ENCODE measurements at regions not wholly inside any gene's neighbourhood (a gene's known extent, or its start where the extent isn't known, plus 50 kb on each side); places are given as distances from the start of the nearest gene placed in this dataset.

- DNase-seq (ENCODE audit: low read depth in 2 of 2): peak in 1 of 2 donors; percentile 2
Observed at GRCh38 chr1:81174811-81175476, 625.8 kb upstream of the ADGRL2 start.

DNA sequence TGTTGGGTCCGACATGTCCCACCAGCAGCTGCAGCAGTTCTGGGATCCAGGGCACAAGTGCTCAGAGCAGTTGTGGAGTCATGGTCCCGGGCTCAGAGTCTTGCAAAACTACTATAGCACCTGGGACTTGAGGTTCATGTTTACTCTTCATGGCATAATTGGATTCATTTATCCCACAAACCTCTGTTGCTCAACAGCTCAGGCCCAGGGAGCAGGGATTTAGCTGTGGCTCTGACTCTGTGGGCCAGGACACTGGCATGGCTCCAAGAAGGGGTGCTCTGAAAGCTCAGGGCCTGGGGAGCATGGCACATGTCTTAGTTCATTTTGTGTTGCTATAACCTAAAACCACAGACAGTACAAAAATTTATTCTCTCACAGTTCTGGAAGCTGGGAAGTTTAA, 626.7 kb upstream of the ADGRL2 start:
- no peak for DNase-seq (ENCODE audit: low read depth in 2 of 2)

- no peak for DNase-seq (ENCODE audit: low read depth in 2 of 2)
Observed at GRCh38 chr1:81172483-81172882, 628.3 kb upstream of the ADGRL2 start.

DNA sequence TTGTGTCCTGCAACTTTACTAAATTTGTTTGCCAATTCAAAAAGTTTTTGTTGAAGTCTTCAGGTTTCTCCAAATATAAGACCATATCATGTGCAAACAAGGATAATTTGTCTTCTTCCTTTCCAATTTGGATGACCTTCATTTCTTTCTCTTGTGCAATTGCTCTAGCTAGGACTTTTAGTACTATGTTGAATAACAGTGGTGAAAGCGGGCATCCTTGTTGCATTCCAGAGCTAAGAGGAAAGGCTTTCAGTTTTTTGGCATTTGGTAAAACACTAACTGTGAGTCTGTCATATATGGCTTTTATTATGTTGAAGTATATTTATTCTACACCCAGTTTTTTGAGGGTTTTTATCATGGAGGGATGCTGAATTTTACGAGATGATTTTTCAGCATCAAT, 630.0 kb upstream of the ADGRL2 start:
- DNase-seq (ENCODE audit: low read depth in 2 of 2): no peak

DNA sequence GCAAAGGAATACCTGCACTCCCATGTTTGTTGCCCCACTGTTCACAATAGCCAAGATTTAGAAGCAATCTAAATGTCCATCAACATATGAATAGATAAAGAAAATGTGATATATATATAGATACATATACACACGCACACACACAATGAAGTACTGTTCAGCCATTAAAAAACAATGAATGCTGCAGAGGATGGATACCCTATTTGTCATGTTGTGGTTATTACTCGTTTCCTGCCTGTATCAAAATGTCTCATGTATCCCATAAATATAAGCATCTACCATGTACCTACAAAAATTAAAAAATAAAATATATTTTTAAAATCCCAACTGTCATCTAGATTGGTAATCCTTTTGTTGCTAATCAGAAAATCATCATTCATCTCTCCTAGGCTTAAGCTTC, 634.8 kb upstream of the ADGRL2 start:
- DNase-seq (ENCODE audit: low read depth in 2 of 2): no peak

GRCh38 chr1:81160696-81161095, 640.0 kb upstream of the ADGRL2 start:
- DNase-seq (ENCODE audit: low read depth in 2 of 2): no peak

DNA sequence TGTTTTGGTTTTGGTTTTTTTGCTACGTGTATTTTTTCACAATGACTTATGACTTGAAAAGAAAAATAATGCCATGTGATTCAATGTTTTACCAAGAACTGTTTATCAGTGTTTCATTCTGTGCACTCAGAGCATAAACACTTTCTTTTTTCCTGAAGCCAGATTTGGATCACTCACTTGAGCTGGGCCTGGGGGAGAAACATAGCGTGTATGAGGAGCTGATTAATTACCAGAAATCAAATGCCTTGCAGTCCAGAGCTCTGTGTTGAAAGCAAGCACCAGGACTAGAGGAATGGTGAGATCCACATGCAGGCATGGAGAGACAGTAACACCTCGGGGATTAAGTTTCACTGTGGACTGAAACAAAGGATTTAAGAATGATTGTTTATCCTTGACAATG, 642.1 kb upstream of the ADGRL2 start:
- no peak for DNase-seq (ENCODE audit: low read depth in 2 of 2)

GRCh38 chr1:81157686-81158085, 643.0 kb upstream of the ADGRL2 start:
- no peak for DNase-seq (ENCODE audit: low read depth in 2 of 2)

GRCh38 chr1:81156887-81157286, 643.8 kb upstream of the ADGRL2 start:
- no peak for DNase-seq (ENCODE audit: low read depth in 2 of 2)

DNA sequence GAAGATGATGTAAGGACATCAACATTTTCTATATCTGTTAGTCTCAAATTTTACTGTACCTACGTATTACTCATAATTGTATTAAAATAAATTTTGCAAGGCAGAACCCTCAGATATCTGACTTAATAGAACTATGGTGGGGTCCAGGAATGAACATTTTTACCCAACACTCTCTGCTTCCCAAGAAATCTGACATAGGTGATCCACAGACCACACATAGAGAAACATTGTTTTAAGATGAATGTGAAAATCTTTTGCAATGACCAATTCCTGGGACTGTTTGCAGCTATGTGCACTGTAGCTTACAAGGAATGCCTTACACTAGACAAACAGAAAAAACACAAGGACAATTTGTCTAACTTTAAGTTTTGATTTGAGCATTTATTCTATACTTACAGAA, 645.6 kb upstream of the ADGRL2 start:
- no peak for DNase-seq (ENCODE audit: low read depth in 2 of 2)

DNA sequence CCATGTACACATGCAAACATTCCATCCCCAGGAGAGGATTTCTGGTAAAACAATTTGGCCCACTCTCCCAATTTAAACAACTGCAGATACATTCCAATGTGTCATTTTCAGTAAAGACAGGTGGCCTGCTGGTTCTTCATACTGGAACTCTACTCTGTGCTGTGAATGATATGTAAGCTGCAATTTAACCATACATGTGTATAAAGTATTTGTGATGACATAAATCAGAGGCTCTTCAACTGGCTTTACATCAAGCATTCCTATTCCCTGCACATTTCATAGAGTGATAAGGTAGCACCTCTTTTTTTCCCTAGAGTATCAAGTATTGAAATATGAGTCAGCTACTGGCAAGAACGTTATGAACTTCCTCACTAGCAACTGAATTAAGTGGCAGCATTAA, 649.5 kb upstream of the ADGRL2 start:
- no peak for DNase-seq (ENCODE audit: low read depth in 2 of 2)

DNA sequence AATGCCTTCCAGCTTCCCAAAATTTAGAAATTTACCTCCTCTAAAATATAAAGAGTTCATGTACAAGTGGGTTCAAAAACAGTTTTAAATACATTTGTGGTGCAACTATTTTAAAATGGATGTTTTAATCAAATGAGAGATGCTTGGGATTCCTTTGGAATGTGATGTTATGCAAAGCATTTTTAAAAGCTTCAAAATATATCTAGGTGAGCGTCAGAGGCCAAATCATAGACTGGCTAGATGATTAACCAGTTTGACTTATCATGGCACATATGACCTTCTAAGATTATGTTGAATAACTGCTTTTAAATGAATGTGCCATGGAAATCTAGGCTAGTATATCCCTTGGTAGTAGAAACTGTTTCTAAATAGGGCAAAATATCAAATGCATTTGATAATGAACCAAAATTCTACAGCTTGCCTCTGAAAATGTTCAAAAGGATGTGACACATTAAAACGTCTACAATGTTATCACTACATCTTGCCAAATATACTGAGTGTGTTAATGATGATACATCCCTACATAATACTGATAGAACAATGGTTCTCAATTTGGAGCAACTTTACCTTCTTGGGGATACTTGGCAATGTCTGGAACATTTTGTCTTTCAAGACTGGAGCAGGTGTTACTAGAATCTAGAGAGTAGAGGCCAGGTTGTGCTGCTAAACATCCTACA, 650.9 kb upstream of the ADGRL2 start:
- peak in 1 of 2 donors; percentile 6 for DNase-seq (ENCODE audit: low read depth in 2 of 2)

- no peak for DNase-seq (ENCODE audit: low read depth in 2 of 2)
Observed at GRCh38 chr1:81144240-81144825, 656.4 kb upstream of the ADGRL2 start.

GRCh38 chr1:81142099-81142826, 658.5 kb upstream of the ADGRL2 start:
- peak in 1 of 2 donors; percentile 4 for DNase-seq (ENCODE audit: low read depth in 2 of 2)

- DNase-seq (ENCODE audit: low read depth in 2 of 2): no peak
Observed at GRCh38 chr1:81135524-81135923, 665.2 kb upstream of the ADGRL2 start.

DNA sequence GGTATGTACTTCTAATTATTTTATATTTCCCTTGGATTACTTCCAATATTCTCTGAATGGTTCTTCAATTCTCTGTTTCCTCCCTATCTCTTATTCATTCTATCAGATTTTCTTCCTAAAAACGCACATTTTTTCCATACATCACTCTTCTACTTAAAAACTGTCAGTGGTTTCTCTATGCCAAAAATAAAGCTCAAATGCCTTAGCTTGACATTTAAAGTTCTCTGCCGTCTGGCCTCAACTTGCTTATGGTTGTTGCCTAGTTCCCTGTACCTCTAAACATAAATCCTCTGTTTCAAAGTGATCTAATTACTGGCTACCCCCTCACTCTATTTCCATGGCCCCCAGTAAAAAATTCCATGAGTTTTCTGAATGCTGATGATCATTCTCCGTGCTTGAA, 671.0 kb upstream of the ADGRL2 start:
- no peak for DNase-seq (ENCODE audit: low read depth in 2 of 2)

- DNase-seq (ENCODE audit: low read depth in 2 of 2): no peak
Observed at GRCh38 chr1:81129366-81129765, 671.4 kb upstream of the ADGRL2 start.

DNA sequence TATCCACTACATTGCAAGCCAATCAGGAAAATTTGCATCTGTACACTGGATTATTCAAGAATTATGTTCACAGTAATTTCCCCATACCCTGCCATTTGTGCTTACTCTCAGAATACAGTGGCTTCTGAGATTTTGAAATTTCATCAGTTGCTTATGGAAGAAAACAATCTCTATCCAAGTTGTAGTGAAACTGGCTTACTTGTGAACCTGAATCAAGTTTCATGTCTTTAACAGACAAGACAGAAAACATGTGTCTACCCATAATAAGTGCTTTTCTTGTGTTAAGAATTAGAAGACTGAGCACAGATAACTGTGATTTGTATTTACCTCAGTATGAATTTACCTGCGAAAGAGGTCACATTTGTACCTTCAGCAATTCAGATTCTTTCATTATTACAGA, 672.7 kb upstream of the ADGRL2 start:
- DNase-seq (ENCODE audit: low read depth in 2 of 2): no peak

DNA sequence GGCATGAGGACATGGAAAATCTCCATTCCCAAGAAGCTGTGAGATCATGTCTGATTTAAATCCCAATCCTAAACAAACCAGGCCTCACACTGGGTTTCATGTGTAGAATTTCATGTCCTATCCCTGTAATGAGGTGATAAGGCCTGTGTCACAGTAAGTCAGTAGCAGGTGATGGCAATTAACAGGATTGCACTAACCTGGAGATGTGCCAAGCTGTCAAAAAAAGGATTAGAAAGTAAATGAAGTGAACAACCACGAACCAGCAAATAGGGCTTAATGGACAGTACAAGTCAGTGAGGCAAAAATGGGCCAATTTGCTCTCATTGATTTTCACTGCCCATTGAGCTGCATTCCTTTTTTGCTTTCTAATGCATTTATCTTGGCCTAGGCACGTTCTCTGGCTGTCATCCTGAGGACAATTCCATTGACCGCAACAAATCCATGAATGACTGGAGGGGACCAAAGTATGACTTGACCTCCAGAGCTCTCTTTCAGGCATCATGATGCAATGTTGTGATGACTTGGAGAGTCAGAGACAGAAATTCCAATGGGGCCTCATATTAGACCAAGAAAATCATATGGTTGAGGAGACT, 673.6 kb upstream of the ADGRL2 start:
- DNase-seq (ENCODE audit: low read depth in 2 of 2): no peak

GRCh38 chr1:81125672-81126071, 675.1 kb upstream of the ADGRL2 start:
- DNase-seq (ENCODE audit: low read depth in 2 of 2): no peak

DNA sequence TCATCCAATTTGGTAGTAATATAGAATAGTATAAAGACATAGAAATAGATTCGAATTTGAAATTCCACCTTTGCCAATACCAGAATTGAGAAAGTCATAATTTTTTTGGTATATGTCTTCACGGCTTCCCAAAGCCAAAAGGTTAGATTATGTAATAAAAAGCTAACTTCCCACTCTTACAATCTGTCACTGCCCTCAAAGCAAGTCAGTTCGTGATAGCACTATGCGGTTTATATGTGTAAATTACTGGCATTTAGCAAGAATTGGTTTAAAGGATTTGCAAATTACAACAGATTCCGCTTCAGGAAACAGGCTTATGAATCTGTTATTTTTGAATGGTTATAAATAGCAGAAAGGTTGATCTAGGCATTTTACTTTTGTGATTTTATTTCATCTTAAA, 679.4 kb upstream of the ADGRL2 start:
- no peak for DNase-seq (ENCODE audit: low read depth in 2 of 2)

DNA sequence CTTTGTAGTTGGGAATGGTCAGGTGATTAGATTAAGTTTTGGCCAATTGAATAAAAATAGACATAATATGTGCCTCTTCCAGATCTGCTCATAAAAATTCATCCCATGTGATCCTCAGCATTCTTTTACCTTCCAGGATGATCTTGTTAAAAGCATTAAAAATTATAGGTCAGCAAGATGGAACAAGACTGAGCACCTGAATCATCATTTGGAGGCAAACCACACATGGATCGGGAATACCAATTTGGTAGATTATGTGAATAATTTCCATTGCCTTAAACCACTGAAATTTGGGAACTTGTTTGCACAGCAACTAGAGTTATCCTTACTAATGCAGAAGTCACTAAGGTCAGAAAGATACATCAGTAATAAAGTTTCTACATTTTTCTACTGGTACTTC, 681.4 kb upstream of the ADGRL2 start:
- DNase-seq (ENCODE audit: low read depth in 2 of 2): no peak

All from lung microvascular endothelial cell (primary cell).